DND-41 (cell line): ENCODE measurements at regions not wholly inside any gene's neighbourhood (a gene's known extent, or its start where the extent isn't known, plus 50 kb on each side); places are given as distances from the start of the nearest gene placed in this dataset.

Experiments used
- CTCF ChIP-seq: IDR thresholded peaks from 2 replicates; pipeline ENCODE4 v1.5.1; 2012; ENCODE audit warnings: borderline replicate concordance, low read length, moderate library complexity, mild to moderate bottlenecking; ENCODE audit not compliant: poor library complexity, severe bottlenecking; ENCODE audit errors: extremely low read depth
- EZH2 ChIP-seq: IDR thresholded peaks from 3 replicates; pipeline ENCODE4 v1.6.1; 2012; ENCODE audit warnings: borderline replicate concordance, low read depth, mild to moderate bottlenecking, moderate library complexity, low read length, inconsistent platforms; ENCODE audit not compliant: severe bottlenecking

- TF ChIP-seq EZH2, result no peak
- TF ChIP-seq CTCF, result no peak
Observed at GRCh38 chr17:12571606-12572005, 94.1 kb upstream of the MYOCD start.
